Erythroblast (primary cell): ENCODE measurements at regions not wholly inside any gene's neighbourhood (a gene's known extent, or its start where the extent isn't known, plus 50 kb on each side); places are given as distances from the start of the nearest gene placed in this dataset.

Experiments used
- GATA1 ChIP-seq: IDR thresholded peaks from 2 replicates; pipeline ENCODE4 v1.6.1; 2011; ENCODE audit warnings: low read depth, mild to moderate bottlenecking, control low read depth, low read length, moderate library complexity
- POLR2A ChIP-seq: IDR thresholded peaks from 2 replicates; pipeline ENCODE4 v1.6.1; 2011; ENCODE audit warnings: mild to moderate bottlenecking, low read length

GRCh38 chrX:1877780-1878179 is 262.9 kb downstream of the ASMT start:
- no peak for TF ChIP-seq POLR2A
- TF ChIP-seq GATA1, result no peak
